SU-DHL-6 (cell line): ENCODE measurements at regions not wholly inside any gene's neighbourhood (a gene's known extent, or its start where the extent isn't known, plus 50 kb on each side); places are given as distances from the start of the nearest gene placed in this dataset.

Source experiments
- H2AFZ ChIP-seq: fragments of 200-600 bp; sonication (generic); 2 replicates; pipeline ENCODE4 v1.6.1; 2014; ENCODE audit warnings: low read depth, mild to moderate bottlenecking, moderate library complexity, mixed read lengths, antibody characterized with exemption, low read length; ENCODE audit not compliant: severe bottlenecking
- H3F3A ChIP-seq: fragments of 200-600 bp; shearing (Covaris generic); 2 replicates; pipeline ENCODE4 v1.6.0; 2016; ENCODE audit warnings: antibody characterized with exemption, mild to moderate bottlenecking; ENCODE audit not compliant: insufficient read depth
- H3K27ac ChIP-seq: fragments of 200-600 bp; sonication (generic); 2 replicates; pipeline ENCODE4 v1.5.1; 2016; ENCODE audit warnings: low read depth, mild to moderate bottlenecking, low read length, moderate library complexity, mixed read lengths
- H3K27me3 ChIP-seq: fragments of 200-600 bp; sonication (generic), shearing (Covaris generic); 2 replicates; pipeline ENCODE4 v1.6.0; 2014; ENCODE audit warnings: mild to moderate bottlenecking, low read length
- H3K36me3 ChIP-seq: fragments of 200-600 bp; sonication (generic); 2 replicates; pipeline ENCODE4 v1.6.1; 2014; ENCODE audit warnings: mild to moderate bottlenecking, low read length, mixed read lengths
- H3K4me2 ChIP-seq: fragments of 300-600, 200-600 bp; shearing (Covaris generic), sonication (generic); 2 replicates; pipeline ENCODE4 v1.6.0; 2014; ENCODE audit warnings: low read length, low read depth, mild to moderate bottlenecking; ENCODE audit not compliant: poor library complexity, severe bottlenecking
- H3K4me3 ChIP-seq: fragments of 200-600 bp; sonication (generic); 2 replicates; pipeline ENCODE4 v1.5.1; 2014; ENCODE audit warnings: antibody characterized with exemption, low read length, mild to moderate bottlenecking, mixed read lengths; ENCODE audit not compliant: insufficient read depth, poor library complexity, severe bottlenecking
- H3K79me2 ChIP-seq: fragments of 200-600 bp; sonication (generic); 2 replicates; pipeline ENCODE4 v1.6.1; 2014; ENCODE audit warnings: mild to moderate bottlenecking, low read length, moderate library complexity; ENCODE audit not compliant: insufficient read depth
- H3K9ac ChIP-seq: fragments of 200-600 bp; sonication (generic); 2 replicates; pipeline ENCODE4 v1.7.0; 2014; ENCODE audit warnings: mild to moderate bottlenecking, low read length
- H3K9me2 ChIP-seq: fragments of 200-600 bp; sonication (generic); replicated peaks from 2 replicates; pipeline ENCODE4 v1.6.1; 2014; ENCODE audit warnings: low read length; ENCODE audit not compliant: insufficient read depth
- H3K9me3 ChIP-seq: fragments of 200-600 bp; sonication (generic); 2 replicates; pipeline ENCODE4 v1.6.1; 2014; ENCODE audit warnings: low read length, mixed read lengths; ENCODE audit not compliant: insufficient read depth
- H4K20me1 ChIP-seq: fragments of 200-600 bp; sonication (generic); 2 replicates; pipeline ENCODE4 v1.6.1; 2014; ENCODE audit warnings: low read depth, mild to moderate bottlenecking, antibody characterized with exemption, low read length, moderate library complexity, mixed read lengths
- CTCF ChIP-seq: fragments of 200-600 bp; sonication (generic); IDR thresholded peaks from one replicate; pipeline ENCODE4 v1.5.1; 2017; ENCODE audit warnings: antibody characterized with exemption, mild to moderate bottlenecking, low read length, moderate library complexity; ENCODE audit not compliant: insufficient read depth, poor library complexity, severe bottlenecking
- EZH2phosphoT487 ChIP-seq: fragments of 200-600 bp; sonication (generic), shearing (Covaris generic); conservative IDR thresholded peaks from 2 replicates; pipeline ENCODE4 v1.6.1; 2018; ENCODE audit warnings: mild to moderate bottlenecking, antibody characterized with exemption, low read length, moderate library complexity, mixed read lengths

GRCh38 chr18:78017869-78018268 lies 768.2 kb downstream of the GALR1 start:
- Histone ChIP-seq H3K9me3 (no peaks in the 10 kb centered on the region), H3K79me2 (no peaks in the 10 kb centered on the region), H3K9ac (no peak overlapping the region), H3K27me3 (no peaks in the 10 kb centered on the region), H3K9me2 (no peaks in the 10 kb centered on the region), H3K36me3 (no peaks in the 10 kb centered on the region), H3F3A (no peaks in the 10 kb centered on the region), H2AFZ (no peak overlapping the region), H4K20me1 (no peaks in the 10 kb centered on the region), H3K4me2 (no peak overlapping the region), H3K27ac (no peak overlapping the region), H3K4me3 (no peak overlapping the region)
- no peak for TF ChIP-seq CTCF
- TF ChIP-seq EZH2phosphoT487 = no peak

- Histone ChIP-seq H3K27me3 (no peaks in the 10 kb centered on the region), H4K20me1 (no peaks in the 10 kb centered on the region), H3K36me3 (no peaks in the 10 kb centered on the region), H3K9ac (no peak overlapping the region), H3K9me2 (no peaks in the 10 kb centered on the region), H3K4me3 (no peak overlapping the region), H3K27ac (no peak overlapping the region), H2AFZ (no peak overlapping the region), H3K79me2 (no peaks in the 10 kb centered on the region), H3K4me2 (no peak overlapping the region), H3K9me3 (no peaks in the 10 kb centered on the region), H3F3A (no peaks in the 10 kb centered on the region)
- TF ChIP-seq CTCF = no peak
- no peak for TF ChIP-seq EZH2phosphoT487
Measured at GRCh38 chr18:78021196-78021595, 771.5 kb downstream of the GALR1 start.

GRCh38 chr18:78031589-78031988 lies 781.9 kb downstream of the GALR1 start:
- H3F3A ChIP-seq = no peaks in the 10 kb centered on the region
- no peak overlapping the region for H3K4me3 ChIP-seq
- no peaks in the 10 kb centered on the region for H3K27me3 ChIP-seq
- H2AFZ ChIP-seq = no peak overlapping the region
- H4K20me1 ChIP-seq = no peaks in the 10 kb centered on the region
- H3K9ac ChIP-seq = no peak overlapping the region
- TF ChIP-seq CTCF = no peak
- TF ChIP-seq EZH2phosphoT487 = no peak
- no peaks in the 10 kb centered on the region for H3K9me2 ChIP-seq
- no peaks in the 10 kb centered on the region for H3K36me3 ChIP-seq
- no peaks in the 10 kb centered on the region for H3K79me2 ChIP-seq
- H3K4me2 ChIP-seq = no peak overlapping the region
- H3K9me3 ChIP-seq = no peaks in the 10 kb centered on the region
- no peak overlapping the region for H3K27ac ChIP-seq
